Progenitor cell of endocrine pancreas (in vitro differentiated cells): ENCODE measurements at regions not wholly inside any gene's neighbourhood (a gene's known extent, or its start where the extent isn't known, plus 50 kb on each side); places are given as distances from the start of the nearest gene placed in this dataset.

Source experiments
- DNase-seq: peaks from one replicate; pipeline ENCODE4 v3.0.0; 2021; ENCODE audit warnings: low spot score; ENCODE audit not compliant: unreplicated experiment
- H3K27ac Mint-ChIP-seq: 2 replicates; pipeline ENCODE4 v1.8.0; 2021; ENCODE audit warnings: mild to moderate bottlenecking, moderate library complexity, mixed read lengths
- H3K27me3 Mint-ChIP-seq: 2 replicates; pipeline ENCODE4 v1.8.0; 2021; ENCODE audit warnings: mixed read lengths
- H3K36me3 Mint-ChIP-seq: 2 replicates; pipeline ENCODE4 v1.8.0; 2022; ENCODE audit warnings: mixed read lengths; ENCODE audit not compliant: insufficient read depth
- H3K4me1 Mint-ChIP-seq: 2 replicates; pipeline ENCODE4 v1.8.0; 2021; ENCODE audit warnings: low read depth, mixed read lengths
- H3K4me3 Mint-ChIP-seq: 2 replicates; pipeline ENCODE4 v1.8.0; 2021; ENCODE audit warnings: low read depth, mild to moderate bottlenecking, moderate library complexity, mixed read lengths
- H3K9me3 Mint-ChIP-seq: 2 replicates; pipeline ENCODE4 v1.8.0; 2021; ENCODE audit warnings: low read depth, mixed read lengths
- CTCF ChIP-seq: fragments of 200-600 bp; sonication (generic); IDR thresholded peaks from one replicate; pipeline ENCODE4 v1.5.0; 2021; ENCODE audit warnings: antibody characterized with exemption, mild to moderate bottlenecking; ENCODE audit not compliant: unreplicated experiment

GRCh38 chr4:120144041-120144440, 77.4 kb upstream of the MAD2L1 start:
- no peak overlapping the region for H3K4me3 Mint-ChIP-seq
- H3K4me1 Mint-ChIP-seq: no peaks in the 10 kb centered on the region
- no peaks in the 10 kb centered on the region for H3K27me3 Mint-ChIP-seq
- no peaks in the 10 kb centered on the region for H3K9me3 Mint-ChIP-seq
- no peak for DNase-seq
- H3K27ac Mint-ChIP-seq: no peak overlapping the region
- no peak for TF ChIP-seq CTCF
- H3K36me3 Mint-ChIP-seq: no peaks in the 10 kb centered on the region

DNA sequence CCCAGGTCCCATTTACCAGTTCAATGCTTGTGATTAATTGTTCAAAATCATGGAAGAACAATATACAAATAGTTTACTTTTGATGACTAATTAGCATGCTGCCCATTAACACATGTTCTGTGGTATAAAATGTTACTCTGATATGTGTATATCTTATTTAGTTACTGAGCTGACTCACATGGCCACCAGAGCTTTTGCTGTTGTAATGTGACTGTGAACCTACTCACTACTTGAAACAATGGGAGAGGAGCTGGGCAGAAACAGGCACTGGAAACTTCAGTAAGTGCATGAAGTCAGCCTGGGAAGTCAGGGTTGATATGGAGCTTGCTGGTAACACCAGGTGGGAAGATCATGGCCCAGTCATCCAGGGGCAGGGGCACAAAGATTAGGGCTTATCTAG, 72.7 kb upstream of the MAD2L1 start:
- H3K4me1 Mint-ChIP-seq: no peaks in the 10 kb centered on the region
- no peak overlapping the region for H3K4me3 Mint-ChIP-seq
- H3K27ac Mint-ChIP-seq: no peak overlapping the region
- H3K9me3 Mint-ChIP-seq: no peaks in the 10 kb centered on the region
- TF ChIP-seq CTCF: no peak
- no peaks in the 10 kb centered on the region for H3K27me3 Mint-ChIP-seq
- DNase-seq: no peak
- H3K36me3 Mint-ChIP-seq: no peaks in the 10 kb centered on the region

GRCh38 chr4:120132935-120133334, 66.3 kb upstream of the MAD2L1 start:
- no peak overlapping the region for H3K27ac Mint-ChIP-seq
- no peaks in the 10 kb centered on the region for H3K27me3 Mint-ChIP-seq
- no peak for DNase-seq
- no peak overlapping the region for H3K4me3 Mint-ChIP-seq
- TF ChIP-seq CTCF: no peak
- H3K4me1 Mint-ChIP-seq: no peaks in the 10 kb centered on the region
- no peaks in the 10 kb centered on the region for H3K36me3 Mint-ChIP-seq
- H3K9me3 Mint-ChIP-seq: no peaks in the 10 kb centered on the region

- H3K27ac Mint-ChIP-seq: no peak overlapping the region
- no peak for TF ChIP-seq CTCF
- no peaks in the 10 kb centered on the region for H3K9me3 Mint-ChIP-seq
- no peaks in the 10 kb centered on the region for H3K4me1 Mint-ChIP-seq
- H3K36me3 Mint-ChIP-seq: no peaks in the 10 kb centered on the region
- H3K27me3 Mint-ChIP-seq: no peaks in the 10 kb centered on the region
- DNase-seq: no peak
- no peak overlapping the region for H3K4me3 Mint-ChIP-seq
Observed at GRCh38 chr4:120130786-120131185, 64.1 kb upstream of the MAD2L1 start.
